GM12875 (cell line): ENCODE measurements at regions not wholly inside any gene's neighbourhood (a gene's known extent, or its start where the extent isn't known, plus 50 kb on each side); places are given as distances from the start of the nearest gene placed in this dataset.

Experiments used
- H3K4me3 ChIP-seq: one replicate; pipeline ENCODE4 v1.5.1; 2011; ENCODE audit warnings: low read depth, low read length, control low read depth
- TF ChIP-seq, protein P1 (sequence below): IDR thresholded peaks from 2 replicates; pipeline ENCODE4 v1.5.1; 2011; ENCODE audit warnings: low read depth, mild to moderate bottlenecking, control low read depth, inconsistent platforms, low read length, moderate library complexity, borderline replicate concordance; ENCODE audit not compliant: insufficient read depth

DNA sequence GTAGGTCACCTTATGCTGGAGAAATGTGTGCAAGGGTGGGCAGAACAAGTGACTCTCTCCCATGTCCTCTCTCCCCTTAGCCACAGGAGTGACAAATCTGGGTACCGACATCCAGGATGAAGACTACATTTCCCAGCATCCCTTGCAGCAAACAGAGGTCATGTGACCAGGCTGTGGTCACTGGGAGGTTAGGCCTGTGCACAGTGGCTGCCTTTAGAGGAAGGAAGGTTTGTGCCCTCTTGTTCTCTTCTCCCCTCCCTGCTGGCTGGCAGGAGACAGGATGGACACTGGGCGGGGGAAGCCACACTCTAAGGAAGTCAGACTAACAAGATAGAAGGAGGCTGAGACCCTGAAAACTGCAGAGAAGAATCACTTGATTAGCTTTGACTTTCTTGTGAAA lies 360.2 kb downstream of the PREX1 start:
- H3K4me3 ChIP-seq = no peak overlapping the region
- TF ChIP-seq, protein P1, sequence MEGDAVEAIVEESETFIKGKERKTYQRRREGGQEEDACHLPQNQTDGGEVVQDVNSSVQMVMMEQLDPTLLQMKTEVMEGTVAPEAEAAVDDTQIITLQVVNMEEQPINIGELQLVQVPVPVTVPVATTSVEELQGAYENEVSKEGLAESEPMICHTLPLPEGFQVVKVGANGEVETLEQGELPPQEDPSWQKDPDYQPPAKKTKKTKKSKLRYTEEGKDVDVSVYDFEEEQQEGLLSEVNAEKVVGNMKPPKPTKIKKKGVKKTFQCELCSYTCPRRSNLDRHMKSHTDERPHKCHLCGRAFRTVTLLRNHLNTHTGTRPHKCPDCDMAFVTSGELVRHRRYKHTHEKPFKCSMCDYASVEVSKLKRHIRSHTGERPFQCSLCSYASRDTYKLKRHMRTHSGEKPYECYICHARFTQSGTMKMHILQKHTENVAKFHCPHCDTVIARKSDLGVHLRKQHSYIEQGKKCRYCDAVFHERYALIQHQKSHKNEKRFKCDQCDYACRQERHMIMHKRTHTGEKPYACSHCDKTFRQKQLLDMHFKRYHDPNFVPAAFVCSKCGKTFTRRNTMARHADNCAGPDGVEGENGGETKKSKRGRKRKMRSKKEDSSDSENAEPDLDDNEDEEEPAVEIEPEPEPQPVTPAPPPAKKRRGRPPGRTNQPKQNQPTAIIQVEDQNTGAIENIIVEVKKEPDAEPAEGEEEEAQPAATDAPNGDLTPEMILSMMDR = no peak

- H3K4me3 ChIP-seq = no peak overlapping the region
- TF ChIP-seq, protein P1 = no peak
Observed at GRCh38 chr20:48465271-48465670, 362.5 kb downstream of the PREX1 start.

GRCh38 chr20:48463916-48464315 lies 363.9 kb downstream of the PREX1 start:
- TF ChIP-seq, protein P1 = no peak
- H3K4me3 ChIP-seq = no peak overlapping the region

- H3K4me3 ChIP-seq = no peak overlapping the region
- TF ChIP-seq, protein P1 = no peak
Observed at GRCh38 chr20:48463096-48463720, 364.6 kb downstream of the PREX1 start.

DNA sequence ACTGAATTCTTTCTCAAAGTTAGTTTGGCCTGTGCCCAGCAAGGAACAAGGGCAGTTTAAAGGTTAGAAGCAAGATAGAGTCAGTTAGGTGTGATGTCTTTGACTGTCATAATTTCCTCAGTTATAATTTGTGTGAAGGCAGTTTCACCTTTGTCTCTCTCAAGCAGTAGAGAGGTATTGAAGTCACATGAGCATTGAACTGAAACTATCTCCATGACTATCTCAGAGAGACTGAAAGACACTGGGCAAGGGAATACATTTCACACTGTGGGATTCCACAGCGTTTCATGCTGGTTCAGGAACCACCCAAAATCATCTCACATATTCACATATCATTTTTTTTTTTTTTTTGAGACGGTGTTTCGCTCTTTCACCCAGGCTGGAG lies 366.1 kb downstream of the PREX1 start:
- TF ChIP-seq, protein P1 = no peak

GRCh38 chr20:48461091-48461734 lies 366.6 kb downstream of the PREX1 start:
- H3K4me3 ChIP-seq = no peak overlapping the region
- TF ChIP-seq, protein P1 = no peak

More for the DNA sequence above, 366.1 kb downstream of the PREX1 start:
- no peak overlapping the region for H3K4me3 ChIP-seq

GRCh38 chr20:48460681-48461080 lies 367.1 kb downstream of the PREX1 start:
- H3K4me3 ChIP-seq = no peak overlapping the region
- TF ChIP-seq, protein P1 = no peak
